GM19395 (cell line): ENCODE measurements at regions not wholly inside any gene's neighbourhood (a gene's known extent, or its start where the extent isn't known, plus 50 kb on each side); places are given as distances from the start of the nearest gene placed in this dataset.

Experiments used
- ATAC-seq: cut with Tn5 transposase; IDR thresholded peaks from one replicate; pipeline ENCODE4 v1.9.1; 2021; ENCODE audit warnings: mild to moderate bottlenecking, moderate library complexity; ENCODE audit not compliant: unreplicated experiment

DNA sequence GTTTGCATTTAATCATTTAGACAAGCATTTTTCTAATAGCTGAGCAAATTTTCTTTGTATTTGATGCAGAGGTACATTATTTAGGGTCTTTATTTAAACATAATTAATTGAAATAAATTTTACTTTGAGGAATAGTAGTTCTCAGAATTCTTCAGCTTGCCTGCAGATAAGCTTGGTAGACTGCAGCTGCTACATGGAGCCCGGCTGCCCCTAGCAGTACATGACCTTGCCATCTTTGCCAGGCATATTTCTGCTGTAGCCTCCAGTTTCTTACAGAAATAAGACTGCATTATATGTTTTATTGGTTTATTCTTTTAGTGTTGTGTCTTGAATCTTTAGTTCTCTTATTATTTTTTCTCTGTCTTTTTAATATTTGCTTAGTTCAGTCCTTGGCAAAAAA is 396.8 kb downstream of the QKI start:
- no peak for ATAC-seq

- ATAC-seq = no peak
These were observed 394.8 kb downstream of the QKI start for GRCh38 chr6:163809364-163809763.

DNA sequence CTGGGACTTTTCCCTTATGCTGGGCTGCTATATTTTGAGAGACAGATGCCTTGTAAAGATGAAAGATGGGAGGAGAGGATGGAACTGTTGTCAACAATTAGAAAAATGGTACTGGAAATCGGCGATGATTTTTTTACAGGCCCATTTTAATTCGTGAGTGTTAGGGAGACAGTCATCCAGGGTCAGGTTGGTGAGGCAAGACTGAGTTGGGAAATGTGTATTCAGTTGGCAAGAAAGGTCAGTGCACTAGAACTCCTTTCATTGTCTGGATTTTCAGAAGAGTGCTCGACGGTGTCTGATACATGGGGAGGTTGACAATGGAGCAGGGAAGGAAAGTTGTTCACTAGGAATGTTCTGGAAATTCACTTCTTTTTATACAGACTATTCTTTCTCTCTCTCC is 394.4 kb downstream of the QKI start:
- ATAC-seq = no peak

DNA sequence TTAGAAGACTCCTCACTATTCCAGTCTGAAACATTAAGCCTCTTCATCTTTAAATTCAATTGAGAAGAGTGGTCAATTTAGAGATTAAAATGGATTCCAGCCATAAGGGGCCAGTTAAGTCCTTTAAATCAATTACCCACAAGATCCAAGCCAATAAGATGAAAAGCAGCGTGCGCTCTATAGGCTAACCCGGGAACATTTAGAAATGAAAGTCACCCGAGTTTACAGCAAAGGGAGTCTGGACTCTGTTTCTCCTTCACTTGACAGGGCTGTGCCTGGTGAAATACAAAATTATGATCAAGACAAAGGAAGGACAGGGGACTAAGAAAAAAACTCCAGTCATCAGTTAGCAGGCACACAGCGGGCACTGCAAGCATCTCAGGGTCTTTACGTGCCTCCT is 393.7 kb downstream of the QKI start:
- ATAC-seq = no peak

- no peak for ATAC-seq
These were observed 392.4 kb downstream of the QKI start for GRCh38 chr6:163806755-163807499.

DNA sequence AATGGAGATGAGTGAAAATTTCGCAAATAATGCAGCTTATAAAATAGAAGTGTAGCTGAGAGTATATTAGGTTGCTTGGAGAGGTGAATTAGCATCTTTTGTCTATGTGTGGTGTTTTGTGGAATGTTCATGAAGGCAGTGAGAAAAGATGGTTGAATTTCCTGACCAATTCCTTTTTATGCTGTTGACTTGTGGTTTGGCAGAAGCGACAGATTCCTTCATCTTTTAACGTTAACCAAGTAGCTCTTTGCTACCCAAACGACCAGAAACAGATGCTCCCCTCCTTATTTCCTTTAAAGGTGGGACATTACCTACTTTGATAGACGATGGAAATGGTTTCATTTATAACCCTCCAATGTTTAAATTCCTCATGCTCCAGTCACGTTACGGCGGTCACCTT is 390.5 kb downstream of the QKI start:
- no peak for ATAC-seq

GRCh38 chr6:163802267-163802666 is 387.7 kb downstream of the QKI start:
- ATAC-seq = peak; percentile 68

DNA sequence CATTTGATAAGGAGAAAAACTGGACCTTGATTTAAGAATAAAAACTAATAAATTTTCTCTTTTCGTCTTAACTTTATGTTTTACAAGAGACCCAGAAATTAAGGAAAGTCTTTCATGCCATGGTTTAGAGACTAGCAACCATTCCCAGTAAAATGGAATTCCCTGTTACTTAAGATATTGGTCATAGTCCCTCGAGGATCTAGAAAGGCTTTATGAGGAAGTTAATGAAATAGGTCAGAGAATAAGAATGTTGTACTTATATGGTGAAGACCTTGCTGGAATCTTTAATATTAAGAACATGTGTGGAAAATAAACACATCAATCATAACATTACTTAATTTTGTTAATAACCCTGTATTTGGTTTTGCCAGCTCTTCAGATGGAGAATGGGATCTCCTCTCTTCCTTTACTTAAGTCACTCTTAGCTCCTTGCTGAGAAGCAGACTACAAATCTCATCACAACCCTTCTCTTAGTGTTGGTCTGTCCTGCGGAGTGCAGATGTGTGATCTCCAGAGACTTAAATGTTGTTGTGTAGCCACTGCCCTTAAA is 382.9 kb downstream of the QKI start:
- ATAC-seq = no peak

DNA sequence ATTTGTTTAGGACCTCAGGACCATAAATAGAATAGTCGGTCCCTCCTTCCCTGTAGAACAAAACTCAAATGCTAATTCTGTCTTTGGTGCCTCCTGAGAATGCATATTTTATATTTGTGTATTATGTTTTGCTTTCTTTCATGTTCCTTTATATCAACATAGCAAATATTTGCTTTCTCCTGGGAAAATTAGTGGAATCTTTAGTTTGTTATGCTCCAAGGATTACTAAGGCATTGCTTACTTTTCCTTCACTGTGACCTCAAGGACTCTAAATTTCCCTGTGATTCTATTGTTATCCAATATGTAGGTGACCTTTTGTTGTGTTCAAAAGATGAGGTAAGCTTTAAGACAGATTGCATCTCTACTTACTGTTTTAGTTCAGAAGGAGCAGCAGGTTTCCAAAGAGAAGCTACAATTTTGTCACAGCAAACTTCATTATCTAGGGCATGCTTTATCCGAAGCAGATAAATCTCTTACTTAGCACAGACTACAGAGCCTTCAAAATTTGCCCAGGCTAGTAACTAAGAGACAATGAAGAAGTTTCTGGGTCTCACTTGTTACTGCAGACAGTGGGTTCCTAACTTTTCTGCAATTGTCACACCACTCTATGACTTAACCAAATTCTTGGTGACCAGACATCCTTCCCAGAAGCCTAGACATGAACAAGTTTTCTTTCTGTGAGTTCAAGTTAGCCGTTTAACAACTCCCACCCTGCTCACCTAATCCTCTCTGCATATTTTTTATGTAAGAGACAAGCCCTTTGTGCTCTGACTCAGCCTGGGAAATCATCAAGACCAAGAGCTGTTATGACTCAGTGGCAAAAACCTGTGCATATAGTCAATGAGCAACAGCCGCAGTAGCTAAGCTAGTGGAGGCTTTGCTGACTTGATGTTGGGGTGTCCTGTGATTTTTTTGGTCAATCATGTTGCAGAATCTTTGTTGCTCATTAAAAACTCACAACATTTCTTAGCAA is 378.8 kb downstream of the QKI start:
- peak; percentile 98 for ATAC-seq

GRCh38 chr6:163790266-163790840 is 375.8 kb downstream of the QKI start:
- ATAC-seq = no peak

GRCh38 chr6:163789199-163789810 is 374.8 kb downstream of the QKI start:
- ATAC-seq = no peak

- ATAC-seq = no peak
These were observed 372.6 kb downstream of the QKI start for GRCh38 chr6:163786995-163787671.

DNA sequence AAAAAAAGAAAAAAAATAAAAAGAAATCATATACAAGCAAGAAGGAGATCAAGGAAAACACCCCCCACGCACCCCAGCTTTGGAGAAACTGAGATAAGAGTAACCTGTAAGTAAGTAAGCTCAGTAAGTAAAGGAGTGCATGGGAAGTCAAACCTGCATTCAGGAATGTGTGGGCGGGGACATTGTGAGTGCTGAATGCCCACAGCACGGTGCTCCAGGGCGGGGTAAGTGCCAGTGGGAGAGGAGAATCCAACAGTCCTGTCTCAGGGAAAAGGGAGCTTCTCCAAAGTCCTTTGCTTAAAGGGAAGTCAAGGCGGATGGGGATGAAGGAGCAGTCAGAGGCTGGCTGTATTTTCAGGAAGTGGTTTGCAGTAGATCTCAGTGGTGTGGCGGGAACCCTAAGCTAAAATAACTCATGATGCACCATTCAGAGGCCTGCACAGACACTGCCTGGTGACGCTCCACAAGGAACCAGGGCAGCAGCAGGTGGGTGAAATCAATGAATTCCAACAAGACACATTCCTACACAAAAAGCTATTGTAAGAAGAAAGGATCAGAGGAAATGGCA is 368.0 kb downstream of the QKI start:
- peak; percentile 88 for ATAC-seq

GRCh38 chr6:163780994-163781393 is 366.5 kb downstream of the QKI start:
- no peak for ATAC-seq

DNA sequence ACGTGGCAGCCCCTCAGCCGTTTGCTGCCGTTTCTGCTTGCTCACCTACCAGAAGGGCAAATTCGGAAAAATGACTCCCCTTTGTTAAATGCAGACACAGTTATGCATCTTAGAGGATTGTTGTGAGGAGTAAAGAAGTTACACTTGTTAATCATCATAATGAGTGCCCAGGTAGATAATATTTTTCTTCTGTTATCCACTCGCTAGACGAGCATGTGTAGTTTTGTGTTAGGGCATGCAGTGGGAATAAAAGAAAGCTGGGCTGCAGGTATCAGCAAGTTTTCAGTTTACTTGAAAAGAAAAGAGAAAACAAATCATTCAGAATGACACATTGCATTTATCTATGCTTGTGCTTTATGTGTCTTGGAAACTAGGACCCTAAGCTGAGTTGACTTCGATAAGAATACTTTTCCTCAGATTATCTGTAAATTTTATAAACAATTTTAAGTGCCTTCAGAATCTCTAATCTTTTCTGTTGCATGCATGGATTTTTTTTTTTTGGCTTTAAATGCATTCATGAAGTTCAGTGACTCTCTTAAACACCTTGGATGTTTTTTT is 365.3 kb downstream of the QKI start:
- ATAC-seq = no peak

DNA sequence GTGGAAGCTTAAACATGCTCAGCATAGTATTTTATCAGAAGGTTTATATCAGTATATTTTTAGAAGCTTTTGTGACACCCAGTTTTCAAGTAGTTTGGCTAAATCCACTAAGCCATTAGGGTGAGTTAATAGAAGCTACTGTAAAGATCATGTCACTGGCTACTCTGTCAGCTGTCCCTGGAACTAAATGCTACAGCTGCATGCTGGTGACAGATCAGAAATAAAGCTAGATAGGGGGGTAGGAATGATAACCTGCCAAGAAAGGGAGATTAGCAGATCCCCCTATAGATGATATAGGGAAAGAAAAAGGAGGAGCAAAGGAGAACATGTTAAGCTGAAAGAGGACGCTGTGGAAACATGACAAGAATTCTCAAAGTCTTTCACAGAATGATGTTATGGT is 363.2 kb downstream of the QKI start:
- ATAC-seq = no peak

GRCh38 chr6:163776906-163777686 is 362.6 kb downstream of the QKI start:
- no peak for ATAC-seq

- ATAC-seq = no peak
These were observed 361.8 kb downstream of the QKI start for GRCh38 chr6:163776196-163776905.
